ENCODE measurements at regions not wholly inside any gene's neighbourhood (a gene's known extent, or its start where the extent isn't known, plus 50 kb on each side); places are given as distances from the start of the nearest gene placed in this dataset.
"Not testable (repeated sequence)": the region's sequence is repeated elsewhere in the genome, so short reads cannot be mapped to it uniquely, and the experiment has no call there.

GRCh38 chr17:6257336-6257735 lies 177.6 kb downstream of the AIPL1 start:
- peak; percentile 24 for DNase-seq (ENCODE audit: low read depth)

GRCh38 chr17:6255322-6255721 lies 179.6 kb downstream of the AIPL1 start:
- DNase-seq (ENCODE audit: low read depth), result no peak

- DNase-seq (ENCODE audit: low read depth), result no peak
Observed at GRCh38 chr17:6254036-6254435, 180.9 kb downstream of the AIPL1 start.

GRCh38 chr17:6251640-6252039 lies 181.5 kb downstream of the WSCD1 start:
- not testable (repeated sequence) for DNase-seq (ENCODE audit: low read depth)

GRCh38 chr17:6249732-6250131 lies 179.6 kb downstream of the WSCD1 start:
- DNase-seq (ENCODE audit: low read depth), result no peak

- no peak for DNase-seq (ENCODE audit: low read depth)
Observed at GRCh38 chr17:6248061-6248460, 177.9 kb downstream of the WSCD1 start.

- DNase-seq (ENCODE audit: low read depth), result no peak
Observed at GRCh38 chr17:6245301-6246177, 175.4 kb downstream of the WSCD1 start.

- DNase-seq (ENCODE audit: low read depth), result no peak
Observed at GRCh38 chr17:6244796-6245195, 174.6 kb downstream of the WSCD1 start.

GRCh38 chr17:6244253-6244652 lies 174.1 kb downstream of the WSCD1 start:
- DNase-seq (ENCODE audit: low read depth), result no peak

GRCh38 chr17:6243186-6243585 lies 173.0 kb downstream of the WSCD1 start:
- no peak for DNase-seq (ENCODE audit: low read depth)

GRCh38 chr17:6241996-6242395 lies 171.8 kb downstream of the WSCD1 start:
- DNase-seq (ENCODE audit: low read depth), result no peak

GRCh38 chr17:6241381-6241780 lies 171.2 kb downstream of the WSCD1 start:
- no peak for DNase-seq (ENCODE audit: low read depth)

GRCh38 chr17:6240601-6241000 lies 170.4 kb downstream of the WSCD1 start:
- no peak for DNase-seq (ENCODE audit: low read depth)

- DNase-seq (ENCODE audit: low read depth), result no peak
Observed at GRCh38 chr17:6240001-6240400, 169.8 kb downstream of the WSCD1 start.

GRCh38 chr17:6239241-6239798 lies 169.1 kb downstream of the WSCD1 start:
- no peak for DNase-seq (ENCODE audit: low read depth)

- DNase-seq (ENCODE audit: low read depth), result no peak
Observed at GRCh38 chr17:6233856-6234255, 163.7 kb downstream of the WSCD1 start.

- DNase-seq (ENCODE audit: low read depth), result no peak
Observed at GRCh38 chr17:6233339-6233738, 163.2 kb downstream of the WSCD1 start.

- DNase-seq (ENCODE audit: low read depth), result no peak
Observed at GRCh38 chr17:6232732-6233101, 162.5 kb downstream of the WSCD1 start.

- peak; percentile 17 for DNase-seq (ENCODE audit: low read depth)
Observed at GRCh38 chr17:6231886-6232731, 161.9 kb downstream of the WSCD1 start.

- no peak for DNase-seq (ENCODE audit: low read depth)
Observed at GRCh38 chr17:6231465-6231864, 161.3 kb downstream of the WSCD1 start.

GRCh38 chr17:6218333-6218732 lies 148.2 kb downstream of the WSCD1 start:
- no peak for DNase-seq (ENCODE audit: low read depth)

GRCh38 chr17:6215071-6216035 lies 145.2 kb downstream of the WSCD1 start:
- no peak for DNase-seq (ENCODE audit: low read depth)
